ENCODE measurements at regions not wholly inside any gene's neighbourhood (a gene's known extent, or its start where the extent isn't known, plus 50 kb on each side); places are given as distances from the start of the nearest gene placed in this dataset.
"Not testable (repeated sequence)": the region's sequence is repeated elsewhere in the genome, so short reads cannot be mapped to it uniquely, and the experiment has no call there.

DNA sequence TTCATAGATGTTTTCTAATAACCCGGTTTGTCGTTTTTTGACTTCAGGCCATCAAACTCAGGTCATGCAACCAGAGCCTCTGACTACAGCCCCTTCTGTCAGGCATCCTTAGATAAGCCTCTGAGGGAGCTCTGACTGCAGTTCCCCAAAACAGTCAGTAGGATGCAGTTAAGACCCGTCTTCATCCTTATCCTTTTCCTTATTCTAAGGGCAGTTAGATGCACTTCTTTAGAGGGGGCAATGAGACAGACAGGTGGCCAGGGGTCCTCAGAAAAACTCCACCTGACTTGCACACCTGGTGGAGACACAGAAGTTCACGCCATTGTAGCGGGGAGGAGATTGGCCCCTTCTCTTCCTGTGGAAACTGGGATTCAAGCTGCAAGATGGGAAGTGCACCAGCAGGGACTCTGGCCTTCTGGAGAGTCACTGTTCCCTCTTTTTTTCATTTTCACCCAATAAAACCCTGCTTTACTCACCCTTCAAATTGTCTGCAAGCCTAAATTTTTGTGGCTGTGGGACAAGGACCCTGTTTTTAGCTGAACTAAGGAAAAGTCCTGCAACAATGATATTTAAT lies 104.8 kb upstream of the TFPI start:
- intact Hi-C loops (cut with DNase I) = no loop called here
- no peak for DNase-seq
- ATAC-seq (ENCODE audit: poor library complexity) = no peak

- ATAC-seq (ENCODE audit: poor library complexity); DNase-seq; intact Hi-C loops (cut with DNase I): not testable (repeated sequence)
Observed at GRCh38 chr2:187676050-187676449, 121.8 kb upstream of the TFPI start.

GRCh38 chr2:187679454-187679853 lies 125.2 kb upstream of the TFPI start:
- intact Hi-C loops (cut with DNase I) = loop anchor here (1.0 kb wide), 1 partner anchor 9 kb away; no protein-coding TSS in a partner anchor
- DNase-seq (no peak), ATAC-seq (ENCODE audit: poor library complexity) (no peak)

DNA sequence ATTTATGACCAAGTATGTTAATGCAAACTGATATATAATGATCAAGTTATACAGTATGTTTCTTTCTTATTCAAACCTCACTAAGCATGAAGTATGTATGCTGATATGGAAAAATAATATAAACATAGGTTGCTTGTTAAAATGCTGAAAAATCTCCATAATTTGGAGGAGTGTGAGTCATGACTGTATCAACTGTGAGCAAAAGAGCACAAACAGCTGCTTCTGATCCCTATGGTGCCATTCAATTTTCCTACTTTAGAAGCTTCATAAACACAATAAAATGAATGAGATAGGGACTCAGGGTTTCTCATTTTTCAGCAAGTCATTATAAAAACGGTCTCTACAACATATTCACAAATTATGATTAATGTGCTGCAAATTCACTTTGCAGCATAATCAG lies 129.9 kb upstream of the TFPI start:
- ATAC-seq (ENCODE audit: poor library complexity) = no peak
- no peak for DNase-seq
- intact Hi-C loops (cut with DNase I) = no loop called here

- ATAC-seq (ENCODE audit: poor library complexity) (no peak), DNase-seq (no peak)
- intact Hi-C loops (cut with DNase I) = no loop called here
Observed at GRCh38 chr2:187686416-187687024, 132.3 kb upstream of the TFPI start.

- DNase-seq (no peak), ATAC-seq (ENCODE audit: poor library complexity) (no peak)
- intact Hi-C loops (cut with DNase I) = no loop called here
Observed at GRCh38 chr2:187687585-187687984, 133.3 kb upstream of the TFPI start.

DNA sequence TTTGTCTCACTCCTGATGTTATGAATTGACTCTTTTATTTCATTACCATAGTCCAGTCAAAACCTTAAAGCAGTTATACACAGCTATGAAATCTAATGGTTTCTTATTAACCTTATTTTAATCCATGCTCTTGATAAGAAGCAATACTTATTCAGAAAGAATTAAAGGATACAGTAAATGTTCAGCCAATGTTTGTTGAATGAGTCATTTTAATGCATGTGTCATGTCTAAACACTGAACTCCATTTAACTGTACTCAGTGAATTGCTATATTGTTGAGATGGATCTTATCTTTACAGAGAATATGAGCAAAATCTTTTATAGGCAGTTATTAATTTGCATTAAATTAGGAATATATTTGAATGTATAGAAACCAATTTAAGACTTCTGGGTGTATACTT lies 135.1 kb upstream of the TFPI start:
- intact Hi-C loops (cut with DNase I) = no loop called here
- ATAC-seq (ENCODE audit: poor library complexity) = no peak
- no peak for DNase-seq

GRCh38 chr2:187693923-187694322 lies 139.7 kb upstream of the TFPI start:
- intact Hi-C loops (cut with DNase I) = no loop called here
- ATAC-seq (ENCODE audit: poor library complexity) (no peak), DNase-seq (no peak)

- DNase-seq; ATAC-seq (ENCODE audit: poor library complexity); intact Hi-C loops (cut with DNase I): not testable (repeated sequence)
Observed at GRCh38 chr2:187696644-187697043, 142.4 kb upstream of the TFPI start.

- ATAC-seq (ENCODE audit: poor library complexity) = no peak
- intact Hi-C loops (cut with DNase I) = no loop called here
- DNase-seq = no peak
Observed at GRCh38 chr2:187698374-187699110, 144.3 kb upstream of the TFPI start.

GRCh38 chr2:187702157-187702556 lies 147.9 kb upstream of the TFPI start:
- DNase-seq = no peak
- ATAC-seq (ENCODE audit: poor library complexity) = no peak
- intact Hi-C loops (cut with DNase I) = no loop called here

DNA sequence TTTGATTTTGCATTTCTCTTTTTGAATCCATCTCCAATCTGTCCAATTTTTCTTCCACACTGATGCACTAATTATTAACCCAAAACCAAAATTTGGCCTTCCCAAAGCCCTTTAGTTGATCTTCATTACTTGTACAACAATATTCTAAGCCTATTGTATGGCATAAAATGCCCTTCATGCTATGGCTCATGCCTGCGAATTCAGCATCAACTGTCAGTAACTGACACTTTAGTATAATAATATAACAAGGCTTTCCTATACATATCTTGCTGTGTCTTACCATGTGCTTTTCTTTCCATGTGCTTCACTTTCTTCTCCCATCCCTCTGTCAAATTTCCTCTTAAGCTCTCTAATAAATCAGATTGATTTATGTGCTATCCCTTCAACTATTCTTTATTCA lies 154.0 kb upstream of the TFPI start:
- intact Hi-C loops (cut with DNase I) = no loop called here
- ATAC-seq (ENCODE audit: poor library complexity) = no peak
- DNase-seq = no peak

DNA sequence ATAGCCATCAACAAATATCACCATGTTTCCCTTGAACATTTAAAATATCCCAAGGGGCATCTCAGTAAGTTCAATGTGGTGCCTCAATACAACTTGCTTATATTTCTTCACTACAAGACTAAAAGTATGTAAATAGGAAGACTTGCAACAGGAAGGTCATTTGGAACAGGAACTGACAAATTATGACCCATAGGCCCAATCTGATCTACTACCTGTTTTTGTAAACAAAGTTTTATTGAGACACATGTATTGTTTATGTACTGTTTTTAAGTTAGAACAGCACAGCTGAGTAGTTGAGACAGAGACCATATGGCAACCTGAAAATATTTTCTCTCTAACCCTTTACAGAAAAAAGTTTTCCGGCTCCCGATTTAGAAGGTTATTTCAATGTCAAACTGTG lies 154.8 kb upstream of the TFPI start:
- intact Hi-C loops (cut with DNase I) = no loop called here
- DNase-seq (no peak), ATAC-seq (ENCODE audit: poor library complexity) (no peak)

DNA sequence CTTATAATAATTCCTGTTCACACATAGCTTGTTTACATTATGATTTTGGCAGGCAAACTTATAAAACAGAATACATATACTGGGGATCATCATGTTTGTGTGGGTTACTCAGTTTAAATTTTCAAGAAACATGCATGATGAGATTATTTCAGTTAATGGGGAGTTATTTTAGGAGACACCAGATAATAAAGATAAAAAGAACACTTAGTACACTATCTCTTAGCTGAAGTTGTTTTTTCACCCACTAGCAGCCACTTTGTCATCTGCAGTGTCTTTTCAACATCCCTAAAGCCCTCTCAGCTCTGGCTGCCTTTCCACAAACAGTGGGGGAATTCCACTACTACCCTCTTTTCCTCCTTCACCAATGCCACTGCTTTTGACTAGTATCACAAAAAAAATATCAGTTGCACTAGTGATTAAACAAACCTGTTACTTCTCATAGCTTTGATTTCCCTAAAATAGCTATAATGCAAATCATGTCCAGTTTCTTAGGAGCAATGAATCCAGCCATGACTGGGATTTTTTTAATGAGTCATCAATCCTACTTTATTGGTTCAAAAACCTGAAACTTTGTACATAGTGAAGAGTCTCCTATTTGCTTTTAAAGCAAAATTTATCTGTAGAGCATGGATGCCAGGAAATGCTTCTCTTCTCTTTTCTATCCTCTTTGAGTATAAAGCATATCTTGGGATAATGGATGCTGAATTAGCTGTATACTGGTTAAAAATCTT lies 156.7 kb upstream of the TFPI start:
- ATAC-seq (ENCODE audit: poor library complexity) = no peak
- intact Hi-C loops (cut with DNase I) = no loop called here
- DNase-seq = no peak

- intact Hi-C loops (cut with DNase I) = no loop called here
- DNase-seq (no peak), ATAC-seq (ENCODE audit: poor library complexity) (no peak)
Observed at GRCh38 chr2:187715590-187715989, 161.4 kb upstream of the TFPI start.

DNA sequence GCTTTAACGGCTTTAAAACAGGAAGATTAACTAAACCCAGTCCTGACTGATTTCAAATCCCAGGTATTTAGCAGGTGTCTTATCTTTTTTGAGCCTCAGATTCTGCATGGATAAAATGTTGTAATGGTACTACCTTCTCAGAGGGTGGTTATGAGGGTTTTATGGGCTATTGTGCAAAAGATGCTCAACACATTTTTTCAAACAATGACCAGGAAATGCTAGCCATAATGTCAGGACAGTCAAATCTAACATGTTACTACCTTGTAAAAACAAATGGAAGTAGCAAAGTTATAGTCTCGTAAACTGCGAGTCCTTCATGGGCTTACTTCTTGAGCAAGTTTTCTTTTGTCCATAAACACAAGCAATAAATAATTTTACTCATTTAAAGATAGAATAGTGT lies 162.1 kb upstream of the TFPI start:
- ATAC-seq (ENCODE audit: poor library complexity) (no peak), DNase-seq (no peak)
- intact Hi-C loops (cut with DNase I) = no loop called here

GRCh38 chr2:187718092-187718491 lies 163.9 kb upstream of the TFPI start:
- no peak for DNase-seq
- intact Hi-C loops (cut with DNase I) = no loop called here
- ATAC-seq (ENCODE audit: poor library complexity) = no peak

GRCh38 chr2:187719510-187719909 lies 165.3 kb upstream of the TFPI start:
- intact Hi-C loops (cut with DNase I) = no loop called here
- no peak for DNase-seq
- no peak for ATAC-seq (ENCODE audit: poor library complexity)

- no peak for DNase-seq
- intact Hi-C loops (cut with DNase I) = no loop called here
- no peak for ATAC-seq (ENCODE audit: poor library complexity)
Observed at GRCh38 chr2:187748958-187749357, 194.7 kb upstream of the TFPI start.
